ENCODE measurements at regions not wholly inside any gene's neighbourhood (a gene's known extent, or its start where the extent isn't known, plus 50 kb on each side); places are given as distances from the start of the nearest gene placed in this dataset.

DNA sequence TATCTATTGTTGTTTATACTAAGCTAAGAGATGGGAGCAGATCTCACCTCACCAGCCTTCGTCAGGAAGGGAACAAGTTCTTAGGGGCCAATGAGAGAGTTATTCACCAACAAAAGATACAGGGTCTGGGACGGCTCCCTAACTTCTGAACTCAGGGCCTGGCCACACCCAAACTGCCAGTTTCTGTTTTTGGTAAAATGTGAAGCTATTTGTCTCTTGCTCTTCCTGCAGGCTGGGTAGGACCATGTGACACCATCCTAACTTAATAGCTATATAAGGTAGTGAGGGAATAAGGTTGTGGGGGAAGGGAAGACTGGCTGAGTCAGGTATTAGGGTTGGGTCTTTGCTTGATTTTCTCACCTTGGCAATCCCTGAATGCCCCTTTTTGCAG is 480.5 kb downstream of the KDM4C start:
- TF ChIP-seq CTCF (IDR thresholded peaks at IDR 0.05) (no peak), POLR2A (IDR thresholded peaks at IDR 0.05) (no peak), POLR2AphosphoS5 (IDR thresholded peaks at IDR 0.05) (no peak)
